Stromal cell of bone marrow (primary cell): ENCODE measurements at regions not wholly inside any gene's neighbourhood (a gene's known extent, or its start where the extent isn't known, plus 50 kb on each side); places are given as distances from the start of the nearest gene placed in this dataset.
"Not testable (repeated sequence)": the region's sequence is repeated elsewhere in the genome, so short reads cannot be mapped to it uniquely, and the experiment has no call there.

Source experiments
- DNase-seq: peaks from one replicate; pipeline ENCODE4 v3.0.0-alpha.2; 2012; ENCODE audit warnings: low read depth

DNA sequence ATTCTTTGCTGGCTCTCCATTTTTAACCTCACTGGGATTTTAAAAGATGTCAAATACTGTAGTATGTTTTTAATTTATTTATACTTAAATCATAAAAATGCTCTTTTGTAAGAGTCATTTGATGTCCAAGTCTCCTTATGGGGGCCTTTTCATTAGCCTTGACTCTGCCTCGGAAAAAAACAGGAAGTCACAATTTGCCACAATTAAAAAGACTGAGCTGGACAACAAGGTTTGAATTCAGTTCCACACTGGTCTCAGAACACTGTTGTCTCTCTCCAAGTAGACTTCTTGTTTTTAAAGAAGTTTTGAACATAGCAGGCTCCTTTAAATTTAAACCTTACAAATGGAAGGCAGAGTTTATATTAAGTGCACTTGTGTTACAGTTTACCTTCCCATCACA lies 444.2 kb downstream of the ACTL7B start:
- DNase-seq, result no peak

DNA sequence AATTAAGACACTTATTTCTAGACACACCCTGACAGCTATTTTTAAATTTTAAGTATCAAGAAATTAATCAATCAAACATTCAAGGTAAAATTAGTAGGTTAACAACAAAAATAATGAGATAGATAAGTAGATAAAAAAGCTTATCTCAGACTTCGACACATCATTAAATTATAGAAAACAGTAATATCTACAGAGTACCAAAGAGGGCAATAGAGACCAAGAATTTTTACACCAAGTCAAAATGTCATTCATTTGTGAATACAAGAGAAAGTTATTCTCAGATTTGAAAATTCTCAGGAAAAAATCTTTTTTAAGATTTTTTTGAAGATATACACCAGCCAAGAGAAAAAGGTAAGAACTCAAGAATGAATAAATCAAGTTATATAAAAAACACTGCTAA lies 445.6 kb downstream of the ACTL7B start:
- no peak for DNase-seq

DNA sequence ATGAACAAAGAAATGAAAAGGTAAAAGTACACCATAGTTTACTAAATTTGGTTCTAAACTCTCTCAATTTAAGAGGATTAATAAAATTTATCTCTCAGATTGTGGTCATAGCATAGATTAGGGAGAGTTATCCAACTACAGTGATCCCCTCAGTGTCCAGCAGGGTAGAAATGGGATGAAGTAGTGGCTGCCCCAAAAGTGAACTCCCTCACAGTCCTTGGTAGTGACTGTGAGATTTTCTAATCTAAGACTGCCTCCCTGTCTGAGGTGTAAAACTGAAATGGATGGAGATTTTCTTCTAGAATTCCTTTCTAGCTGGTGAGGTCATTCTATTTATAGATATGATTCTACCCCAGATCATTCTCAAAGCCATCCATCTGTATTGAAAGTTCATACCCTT lies 455.5 kb downstream of the ACTL7B start:
- no peak for DNase-seq

- no peak for DNase-seq
Observed at GRCh38 chr9:108399851-108400250, 455.9 kb downstream of the ACTL7B start.

DNA sequence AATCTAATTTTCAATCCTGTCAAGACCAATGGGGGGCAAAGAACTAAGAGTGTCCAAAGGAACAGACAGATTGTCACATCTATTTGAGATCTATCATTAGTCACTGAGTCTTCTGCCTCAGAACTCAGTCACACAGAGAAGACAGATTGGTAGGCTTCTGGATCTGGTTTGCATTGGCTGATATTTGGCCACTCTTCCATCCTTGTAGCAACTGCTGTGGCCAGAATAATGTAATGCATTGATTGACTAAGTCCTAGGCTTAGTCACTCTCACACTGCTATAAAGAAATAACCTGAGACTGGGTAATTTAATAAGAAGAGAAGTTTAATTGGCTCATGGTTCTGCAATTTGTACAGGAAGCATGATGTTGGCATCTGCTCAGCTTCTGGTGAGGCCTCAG lies 458.5 kb downstream of the ACTL7B start:
- DNase-seq, result no peak

GRCh38 chr9:108396611-108397010 lies 459.2 kb downstream of the ACTL7B start:
- DNase-seq, result no peak

GRCh38 chr9:108396193-108396592 lies 459.6 kb downstream of the ACTL7B start:
- DNase-seq, result no peak

DNA sequence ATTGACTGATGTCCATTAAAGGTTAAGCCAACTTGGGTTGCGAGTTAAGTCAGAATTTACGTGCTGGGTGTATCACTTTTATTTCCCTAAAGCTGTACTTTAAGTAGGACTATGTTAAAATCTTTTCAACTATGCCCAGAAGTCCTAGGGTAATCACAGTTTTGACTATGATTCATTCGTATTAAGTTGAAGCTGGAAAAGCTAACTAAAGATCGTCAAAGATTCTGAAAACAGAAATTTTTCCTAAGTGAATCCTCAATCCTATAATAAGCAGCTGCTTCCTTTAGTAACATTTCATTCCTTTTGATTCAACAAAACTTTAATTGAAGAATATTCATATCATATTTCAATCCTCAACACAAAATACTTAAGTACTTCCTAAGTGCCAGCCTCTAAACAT lies 460.4 kb downstream of the ACTL7B start:
- peak; percentile 32 for DNase-seq

- no peak for DNase-seq
Observed at GRCh38 chr9:108394726-108395125, 461.1 kb downstream of the ACTL7B start.

- DNase-seq, result not testable (repeated sequence)
Observed at GRCh38 chr9:108393481-108394001, 462.2 kb downstream of the ACTL7B start.

DNA sequence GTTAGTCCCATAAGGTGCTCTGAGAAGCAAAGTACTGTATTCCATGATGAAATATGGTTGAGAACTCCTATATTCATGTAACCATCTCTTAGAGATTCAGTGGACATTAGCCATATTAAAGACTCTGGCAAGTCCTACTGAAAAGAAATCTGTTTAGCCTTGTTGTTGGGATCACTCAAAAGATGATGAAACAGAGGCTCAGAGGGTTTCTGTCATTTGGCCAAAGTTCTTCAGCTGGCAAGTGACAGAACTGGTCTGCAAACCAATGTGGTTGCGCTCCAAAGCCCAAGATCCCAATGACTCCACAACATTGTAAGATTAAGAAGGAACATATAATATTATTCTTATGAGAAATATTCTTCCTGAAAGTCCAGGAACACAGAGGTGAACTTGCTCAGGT lies 462.9 kb downstream of the ACTL7B start:
- DNase-seq, result no peak

- DNase-seq, result no peak
Observed at GRCh38 chr9:108389056-108389455, 466.7 kb downstream of the ACTL7B start.

DNA sequence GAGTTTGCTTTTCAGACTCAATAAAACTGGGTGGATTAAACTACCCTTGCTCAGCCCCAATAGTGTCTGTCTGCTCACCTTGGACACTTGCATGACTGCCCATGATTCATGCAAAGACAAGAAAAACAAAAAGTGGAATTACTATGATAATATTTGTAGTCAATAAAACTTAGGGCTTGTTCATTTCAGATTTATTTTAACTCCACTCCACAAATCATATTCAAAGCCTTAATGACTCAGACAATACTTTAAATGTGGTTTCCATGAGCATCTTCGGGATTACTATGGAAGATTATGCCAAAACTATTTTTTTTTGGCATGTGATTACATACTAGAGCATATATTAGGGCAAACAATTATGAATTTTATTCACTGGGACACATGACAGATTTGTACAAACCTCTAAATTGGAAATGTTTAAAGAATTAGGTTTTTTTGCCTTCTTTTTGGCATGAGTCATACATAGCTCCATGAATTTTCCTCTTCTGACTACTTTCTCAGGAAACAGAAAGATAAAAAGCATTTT lies 468.9 kb downstream of the ACTL7B start:
- DNase-seq, result peak; percentile 90

DNA sequence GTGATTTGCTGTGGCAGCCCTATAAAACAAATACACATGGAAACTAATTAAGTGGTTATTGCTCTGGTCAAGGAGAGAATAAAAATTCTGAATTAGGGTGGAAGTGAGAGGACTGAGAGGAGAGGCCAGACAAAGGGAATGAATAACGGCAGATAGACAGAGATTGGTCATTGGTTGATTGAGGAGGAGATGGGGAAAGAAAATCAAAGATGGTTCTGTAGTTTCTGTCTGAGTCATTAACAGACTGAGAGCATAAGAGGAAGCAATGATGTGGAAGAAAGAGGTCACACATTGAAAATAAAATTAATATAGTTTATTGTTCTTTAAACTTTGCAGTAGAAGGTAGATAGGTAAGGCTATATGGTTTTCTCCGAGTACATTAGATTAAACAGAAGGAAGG lies 469.8 kb downstream of the ACTL7B start:
- DNase-seq, result no peak

- DNase-seq, result no peak
Observed at GRCh38 chr9:108383796-108384195, 472.0 kb downstream of the ACTL7B start.

GRCh38 chr9:108382310-108382709 lies 473.5 kb downstream of the ACTL7B start:
- no peak for DNase-seq

DNA sequence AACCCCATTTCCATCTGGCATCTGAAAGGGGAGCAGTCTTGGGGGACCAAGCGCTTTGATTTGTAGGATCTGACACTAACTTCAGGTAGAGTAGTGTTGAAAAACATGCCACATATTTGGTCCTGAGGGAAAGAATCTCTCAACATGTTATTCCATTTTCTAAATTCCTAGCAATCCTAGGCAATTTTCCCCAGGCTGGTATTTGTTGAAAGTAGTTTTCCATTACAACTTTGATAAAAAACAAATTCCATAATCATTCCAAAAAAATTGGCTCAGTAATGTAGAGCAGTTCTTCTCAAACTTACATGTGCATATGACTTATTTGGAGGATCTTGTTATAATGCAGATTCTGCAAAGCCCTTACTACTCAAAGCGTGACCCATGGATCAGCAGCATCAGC lies 477.9 kb downstream of the ACTL7B start:
- DNase-seq, result no peak

DNA sequence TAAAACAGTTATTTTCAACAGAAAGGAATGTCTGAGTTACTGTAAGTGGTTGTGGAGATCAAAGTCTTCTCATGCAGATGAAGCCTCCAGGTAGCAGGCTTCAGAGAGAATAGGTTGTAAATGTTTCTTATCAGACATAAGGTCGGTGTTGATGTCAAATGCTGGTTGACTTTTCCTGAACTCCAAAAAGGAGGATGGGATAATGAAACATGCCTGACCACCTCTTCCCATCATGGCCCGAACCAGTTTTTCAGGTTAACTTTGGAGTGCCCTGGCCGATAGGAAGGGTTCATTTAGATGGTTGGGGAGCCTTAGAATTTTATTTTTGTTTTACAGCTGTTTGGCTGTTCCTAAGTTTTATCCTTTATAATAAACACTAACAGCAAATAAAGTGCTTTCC lies 478.4 kb downstream of the ACTL7B start:
- no peak for DNase-seq

DNA sequence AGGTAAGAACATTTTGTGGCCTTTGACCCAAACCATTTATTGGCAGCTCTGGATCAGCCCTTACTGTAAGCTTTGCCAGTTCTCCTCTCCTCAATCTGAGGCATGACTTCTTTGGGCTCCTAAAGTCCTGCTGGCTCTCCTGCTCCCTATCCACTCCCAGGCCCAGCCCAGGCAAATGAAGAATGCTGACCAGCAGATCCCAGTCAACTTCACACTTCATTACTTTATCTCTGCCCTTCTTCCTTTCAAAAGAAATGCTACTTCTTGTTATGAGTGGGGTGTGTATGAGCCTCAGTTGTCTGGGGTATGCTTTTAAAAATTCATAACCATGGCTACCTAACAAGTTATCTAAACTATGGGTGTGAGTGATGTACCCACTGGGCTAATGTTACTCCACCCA lies 479.6 kb downstream of the ACTL7B start:
- DNase-seq, result no peak

GRCh38 chr9:108374626-108375025 lies 481.2 kb downstream of the ACTL7B start:
- DNase-seq, result no peak

DNA sequence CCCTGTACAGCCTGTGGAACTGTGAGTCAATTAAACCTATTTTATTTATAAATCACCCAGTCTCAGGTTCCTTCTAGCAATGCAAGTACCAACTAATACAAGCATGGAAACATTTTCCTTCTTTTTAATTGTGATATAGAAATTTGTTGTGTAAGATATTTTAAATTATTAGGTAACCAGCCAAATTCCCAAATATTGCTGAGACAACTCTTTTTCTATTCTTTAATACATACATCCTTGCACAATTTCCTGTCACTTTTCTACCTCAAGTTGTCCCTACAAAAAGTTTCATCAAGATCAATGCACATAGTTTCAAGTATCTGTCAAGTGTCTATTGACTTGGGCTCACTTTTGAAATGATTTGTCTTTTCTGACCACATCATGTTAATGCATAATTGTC lies 488.6 kb downstream of the ACTL7B start:
- no peak for DNase-seq

DNA sequence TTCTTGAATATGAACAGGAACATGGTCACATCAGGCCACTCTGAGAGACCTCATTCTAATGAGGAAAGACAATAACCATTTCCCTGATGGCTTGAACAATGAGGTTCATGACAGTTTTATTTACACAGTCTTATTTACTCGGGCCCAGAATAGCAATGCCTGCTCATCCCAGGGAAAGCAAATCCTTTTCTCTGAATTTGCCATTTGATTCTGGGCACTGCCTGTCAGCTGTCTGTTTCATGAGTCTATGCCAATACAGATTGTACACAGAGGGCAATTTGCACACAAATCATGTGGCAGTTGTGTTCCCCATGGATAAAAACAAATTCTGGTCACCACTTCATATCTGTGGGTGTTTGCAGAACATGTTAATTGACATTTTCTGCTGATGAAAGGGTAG lies 492.5 kb downstream of the ACTL7B start:
- DNase-seq, result no peak

DNA sequence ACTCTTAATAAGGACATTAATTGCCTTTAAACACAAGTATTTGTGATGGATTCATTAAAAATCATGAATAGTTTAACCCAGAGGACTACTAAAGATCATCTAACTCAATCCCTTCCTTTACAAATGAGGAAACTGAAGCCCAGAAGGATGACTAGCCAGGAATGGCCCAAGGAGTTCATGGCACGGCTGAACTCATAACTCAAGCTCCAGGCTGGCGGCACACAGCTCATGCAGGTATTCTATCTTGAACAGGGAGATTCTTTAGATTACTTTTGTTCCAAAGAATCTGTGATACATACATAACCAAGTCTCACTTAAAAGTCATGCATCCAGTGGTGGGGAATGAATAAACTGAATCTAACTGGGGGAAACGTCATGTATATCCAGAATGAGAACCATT lies 495.5 kb downstream of the ACTL7B start:
- DNase-seq, result no peak

DNA sequence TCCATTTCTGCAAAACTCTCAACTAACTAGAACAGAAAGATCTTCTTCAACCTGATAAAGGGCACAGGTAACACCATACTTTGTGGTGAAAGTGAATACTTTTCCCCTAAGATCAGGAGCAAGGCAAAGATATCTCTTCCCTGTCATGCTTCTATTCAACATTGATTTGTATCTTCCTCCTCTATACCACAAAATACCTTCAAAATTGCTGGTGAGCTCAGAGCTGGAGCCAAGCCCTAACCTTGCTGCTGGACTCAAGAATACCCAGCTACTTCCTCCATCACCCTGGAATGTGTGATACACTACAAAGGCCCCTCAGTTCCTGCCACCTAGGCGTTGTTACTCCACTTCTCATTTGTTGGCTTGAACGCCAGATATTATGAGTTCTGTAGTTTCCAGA lies 499.0 kb downstream of the ACTL7B start:
- no peak for DNase-seq

DNA sequence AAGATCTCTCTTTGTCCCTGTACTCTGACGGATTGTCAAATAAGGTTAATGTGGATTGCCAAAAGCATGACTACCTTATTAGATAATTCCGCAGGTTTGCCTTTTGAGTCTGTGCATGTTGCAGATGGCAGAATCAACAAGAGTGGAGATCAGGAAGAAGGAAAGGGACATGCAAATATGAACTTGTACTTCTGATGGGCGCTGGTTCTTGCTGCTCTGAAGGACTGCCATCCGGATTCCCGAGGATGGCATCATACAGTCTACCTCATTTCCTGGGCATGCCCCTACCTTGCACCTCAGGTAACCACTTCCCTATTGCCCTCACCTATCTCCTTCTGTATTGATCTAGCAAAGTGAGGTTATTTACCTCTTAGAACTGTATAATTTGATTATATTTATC lies 504.2 kb downstream of the ACTL7B start:
- DNase-seq, result no peak
